Thyroid gland (tissue), 4 donors: ENCODE measurements at regions not wholly inside any gene's neighbourhood (a gene's known extent, or its start where the extent isn't known, plus 50 kb on each side); places are given as distances from the start of the nearest gene placed in this dataset.

ENCODE experiments used
- CTCF ChIP-seq, 6 experiments: fragments of 200-600 bp in 3 of 6; fragments of 450-650 bp in 3 of 6; sonication (generic) in 3 of 6; IDR thresholded peaks; one replicate each; pipeline ENCODE4 v1.5.1; 2016 to 2019; ENCODE audit warnings: antibody characterized with exemption in 6 of 6, mild to moderate bottlenecking in 2 of 6, inconsistent platforms in 1 of 6, moderate library complexity in 1 of 6
- POLR2A ChIP-seq, 2 donors: fragments of 450-650 bp; IDR thresholded peaks; one replicate each; pipeline ENCODE4 v1.6.1; 2017; ENCODE audit warnings: antibody characterized with exemption in 2 of 2, mild to moderate bottlenecking in 2 of 2, moderate library complexity in 1 of 2

GRCh38 chr20:4322499-4322898 is 73.4 kb upstream of the ADRA1D start:
- TF ChIP-seq CTCF (IDR thresholded peaks at IDR 0.05) (no peak), POLR2A (IDR thresholded peaks at IDR 0.05) (no peak)
